H1 (cell line): ENCODE measurements at regions not wholly inside any gene's neighbourhood (a gene's known extent, or its start where the extent isn't known, plus 50 kb on each side); places are given as distances from the start of the nearest gene placed in this dataset.

Source experiments
- CTCF ChIA-PET: fragments of 300-600 bp; sonication (Branson Sonifier 250); formaldehyde crosslinking; loops from one replicate; lab custom pipeline; 2021; ENCODE audit not compliant: partially characterized antibody; lab: Charles Lee
- POLR2A ChIA-PET: fragments of 300-600 bp; sonication (Branson Sonifier 250); formaldehyde crosslinking; loops from one replicate; lab custom pipeline; 2021; ENCODE audit warnings: inconsistent platforms; ENCODE audit not compliant: partially characterized antibody; lab: Charles Lee
- DNase-seq, 2 experiments: peaks; one replicate each; pipeline versions ENCODE4 v3.0.0 to v3.0.0-alpha.2; 2010 to 2022; ENCODE audit warnings: low spot score in 2 of 2, low read depth in 1 of 2, mixed read lengths in 1 of 2
- FAIRE-seq: peaks from 2 replicates; lab custom pipeline; 2011; peaks lifted over from hg19 to GRCh38; lab: Jason Lieb, UNC
- H2AFZ ChIP-seq: 2 replicates; pipeline ENCODE4 v1.8.1; 2012; ENCODE audit warnings: low read length, inconsistent platforms
- H2AK5ac ChIP-seq: 2 replicates; pipeline ENCODE4 v1.6.1; 2013; ENCODE audit warnings: low read depth, low read length
- H2BK120ac ChIP-seq: replicated peaks from 2 replicates; pipeline ENCODE3; 2013; ENCODE audit warnings: low read depth, low read length, inconsistent platforms
- H2BK12ac ChIP-seq: 2 replicates; pipeline ENCODE4 v1.6.1; 2013; ENCODE audit warnings: low read depth, low read length
- H2BK15ac ChIP-seq: 2 replicates; pipeline ENCODE4 v1.6.1; 2013; ENCODE audit warnings: low read length
- H2BK20ac ChIP-seq: 2 replicates; pipeline ENCODE4 v1.6.1; 2013; ENCODE audit warnings: low read length
- H2BK5ac ChIP-seq: 2 replicates; pipeline ENCODE4 v1.6.1; 2013; ENCODE audit warnings: low read depth, low read length
- H3K14ac ChIP-seq: 2 replicates; pipeline ENCODE4 v1.6.1; 2013; ENCODE audit warnings: inconsistent platforms; ENCODE audit not compliant: insufficient read length
- H3K18ac ChIP-seq: 2 replicates; pipeline ENCODE4 v1.6.1; 2013; ENCODE audit warnings: low read length; ENCODE audit errors: extremely low read depth
- H3K23ac ChIP-seq: 2 replicates; pipeline ENCODE4 v1.6.1; 2013; ENCODE audit warnings: inconsistent platforms; ENCODE audit not compliant: insufficient read length
- H3K23me2 ChIP-seq: 2 replicates; pipeline ENCODE4 v1.6.1; 2013; ENCODE audit warnings: low read depth, low read length
- H3K27ac ChIP-seq: 2 replicates; pipeline ENCODE4 v1.6.1; 2011; ENCODE audit warnings: low read depth, low read length, inconsistent platforms
- H3K27me3 ChIP-seq, 4 experiments: replicated peaks in 1 of 4; 1 replicate in 1 of 4; 2 replicates in 3 of 4; pipeline versions ENCODE4 v1.6.1 to v1.8.1; 2011 to 2013; ENCODE audit warnings: low read length in 3 of 4, mild to moderate bottlenecking in 3 of 4, inconsistent platforms in 2 of 4, mixed read lengths in 2 of 4, moderate library complexity in 1 of 4; ENCODE audit not compliant: control insufficient read depth in 3 of 4, insufficient read depth in 3 of 4; ENCODE audit errors: extremely low read depth in 1 of 4
- H3K36me3 ChIP-seq, 4 experiments: 2 replicates each; pipeline versions ENCODE4 v1.6.1 to v1.8.1; 2011 to 2013; ENCODE audit warnings: mild to moderate bottlenecking in 4 of 4, low read length in 3 of 4, moderate library complexity in 2 of 4, control low read depth in 1 of 4, inconsistent platforms in 1 of 4; ENCODE audit not compliant: insufficient read depth in 4 of 4, control insufficient read depth in 2 of 4
- H3K4ac ChIP-seq: replicated peaks from 2 replicates; pipeline ENCODE3; 2013; ENCODE audit warnings: low read length, low read depth, mixed read lengths, inconsistent platforms; ENCODE audit not compliant: insufficient read length
- H3K4me1 ChIP-seq, 4 experiments: replicated peaks in 1 of 4; 1 replicate in 1 of 4; 2 replicates in 3 of 4; pipeline versions ENCODE4 v1.6.1 to v1.8.1; 2011 to 2013; ENCODE audit warnings: low read length in 3 of 4, inconsistent platforms in 2 of 4, mixed read lengths in 1 of 4; ENCODE audit not compliant: insufficient read depth in 4 of 4, control insufficient read depth in 3 of 4
- H3K4me2 ChIP-seq, 2 experiments: 2 replicates each; pipeline versions ENCODE4 v1.6.1 to v1.8.1; 2011 to 2013; ENCODE audit warnings: low read depth in 2 of 2, low read length in 2 of 2, control low read depth in 1 of 2, inconsistent platforms in 1 of 2, mild to moderate bottlenecking in 1 of 2; ENCODE audit not compliant: insufficient read depth in 1 of 2
- H3K4me3 ChIP-seq, 4 experiments: fragments of 200-600, 300-600 bp in 1 of 4; sonication (generic), shearing (Covaris generic), sonication (Bioruptor Twin) in 1 of 4; 2 replicates each; pipeline versions ENCODE4 v1.5.1 to v1.8.1; 2011 to 2016; ENCODE audit warnings: low read length in 4 of 4, low read depth in 3 of 4, control low read depth in 2 of 4, inconsistent platforms in 2 of 4, mild to moderate bottlenecking in 2 of 4, mixed read lengths in 1 of 4, moderate library complexity in 1 of 4; ENCODE audit not compliant: insufficient read depth in 2 of 4; ENCODE audit errors: extremely low read depth in 1 of 4
- H3K56ac ChIP-seq: replicated peaks from 2 replicates; pipeline ENCODE3; 2013; ENCODE audit warnings: low read depth, mild to moderate bottlenecking, mixed read lengths, low read length, inconsistent platforms; ENCODE audit not compliant: insufficient read length
- H3K79me1 ChIP-seq: 2 replicates; pipeline ENCODE4 v1.6.1; 2013; ENCODE audit warnings: low read depth, low read length, control low read depth
- H3K79me2 ChIP-seq, 2 experiments: 2 replicates each; pipeline versions ENCODE4 v1.6.1 to v1.8.1; 2012 to 2013; ENCODE audit warnings: low read length in 2 of 2, mild to moderate bottlenecking in 2 of 2, inconsistent platforms in 1 of 2; ENCODE audit not compliant: insufficient read depth in 2 of 2, control insufficient read depth in 1 of 2
- H3K9ac ChIP-seq, 4 experiments: replicated peaks in 1 of 4; 1 replicate in 1 of 4; 2 replicates in 3 of 4; pipeline versions ENCODE4 v1.6.1 to v1.8.1; 2011 to 2013; ENCODE audit warnings: low read depth in 3 of 4, low read length in 3 of 4, control low read depth in 2 of 4, mild to moderate bottlenecking in 2 of 4, moderate library complexity in 2 of 4, inconsistent platforms in 1 of 4; ENCODE audit errors: extremely low read depth in 1 of 4
- H3K9me3 ChIP-seq, 2 experiments: 2 replicates each; pipeline versions ENCODE4 v1.6.1 to v1.8.1; 2012 to 2013; ENCODE audit warnings: mild to moderate bottlenecking in 2 of 2, moderate library complexity in 2 of 2, control low read depth in 1 of 2, inconsistent platforms in 1 of 2, low read depth in 1 of 2, low read length in 1 of 2, mixed read lengths in 1 of 2; ENCODE audit not compliant: insufficient read depth in 2 of 2
- H4K20me1 ChIP-seq, 2 experiments: replicated peaks in 1 of 2; 2 replicates each; pipeline versions ENCODE3 to v1.8.1; 2011 to 2013; ENCODE audit warnings: inconsistent platforms in 2 of 2, low read length in 2 of 2, mild to moderate bottlenecking in 1 of 2; ENCODE audit not compliant: insufficient read depth in 2 of 2, control insufficient read depth in 1 of 2
- H4K5ac ChIP-seq: 2 replicates; pipeline ENCODE4 v1.6.1; 2013; ENCODE audit warnings: low read length, low read depth, mixed read lengths, inconsistent platforms; ENCODE audit not compliant: insufficient read length
- H4K8ac ChIP-seq: 2 replicates; pipeline ENCODE4 v1.8.0; 2013; ENCODE audit warnings: mild to moderate bottlenecking, moderate library complexity, low read length, inconsistent platforms; ENCODE audit not compliant: insufficient read depth; ENCODE audit errors: extremely low read depth
- H4K91ac ChIP-seq: replicated peaks from 2 replicates; pipeline ENCODE3; 2013; ENCODE audit warnings: low read length, mixed read lengths, inconsistent platforms; ENCODE audit not compliant: insufficient read length
- CHD2 ChIP-seq: IDR thresholded peaks from 2 replicates; pipeline ENCODE4 v1.6.1; 2012; ENCODE audit warnings: low read length, improper control_type of control experiment
- EGR1 ChIP-seq: IDR thresholded peaks from 2 replicates; pipeline ENCODE4 v1.6.1; 2011; ENCODE audit warnings: low read depth, low read length, borderline replicate concordance
- EZH2 ChIP-seq: fragments of 200-600 bp; sonication (generic); IDR thresholded peaks from 2 replicates; pipeline ENCODE4 v1.7.1; 2012; ENCODE audit warnings: low read depth, mild to moderate bottlenecking, moderate library complexity, low read length, inconsistent platforms; ENCODE audit not compliant: severe bottlenecking
- GTF2F1 ChIP-seq: IDR thresholded peaks from 2 replicates; pipeline ENCODE4 v1.6.1; 2012; ENCODE audit warnings: low read depth, low read length, improper control_type of control experiment, borderline replicate concordance
- POLR2AphosphoS5 ChIP-seq: IDR thresholded peaks from 2 replicates; pipeline ENCODE4 v1.6.1; 2011; ENCODE audit warnings: low read depth, low read length
- POU5F1 ChIP-seq: IDR thresholded peaks from 2 replicates; pipeline ENCODE4 v1.6.1; 2011; ENCODE audit warnings: low read depth, mild to moderate bottlenecking, low read length, moderate library complexity
- RAD21 ChIP-seq, 2 experiments: IDR thresholded peaks in 1 of 2; conservative IDR thresholded peaks in 1 of 2; 2 replicates each; pipeline ENCODE4 v1.6.1; 2011; ENCODE audit warnings: low read depth in 2 of 2, low read length in 2 of 2, improper control_type of control experiment in 1 of 2, inconsistent platforms in 1 of 2, mild to moderate bottlenecking in 1 of 2, moderate library complexity in 1 of 2
- RBBP5 ChIP-seq: IDR thresholded peaks from 2 replicates; pipeline ENCODE4 v1.7.1; 2012; ENCODE audit warnings: low read depth, mild to moderate bottlenecking, inconsistent platforms, low read length, moderate library complexity, borderline replicate concordance
- SAP30 ChIP-seq: fragments of 300-600 bp; sonication (generic); IDR thresholded peaks from 2 replicates; pipeline ENCODE4 v1.7.1; 2012; ENCODE audit warnings: low read length, moderate library complexity, mild to moderate bottlenecking, inconsistent platforms; ENCODE audit not compliant: insufficient read depth, insufficient replicate concordance
- SIN3A ChIP-seq, 2 experiments: IDR thresholded peaks in 1 of 2; conservative IDR thresholded peaks in 1 of 2; 2 replicates each; pipeline ENCODE4 v1.6.1; 2011 to 2012; ENCODE audit warnings: low read length in 2 of 2, improper control_type of control experiment in 1 of 2, low read depth in 1 of 2, mild to moderate bottlenecking in 1 of 2
- SP4 ChIP-seq: IDR thresholded peaks from 2 replicates; pipeline ENCODE4 v1.6.1; 2012; ENCODE audit warnings: low read length, inconsistent platforms
- SRF ChIP-seq: IDR thresholded peaks from 2 replicates; pipeline ENCODE4 v1.6.1; 2011; ENCODE audit warnings: mild to moderate bottlenecking, low read depth, low read length, moderate library complexity
- TAF1 ChIP-seq: IDR thresholded peaks from 2 replicates; pipeline ENCODE4 v1.6.1; 2011; ENCODE audit warnings: mild to moderate bottlenecking, low read depth, low read length
- WGBS, 2 experiments: shearing (Covaris generic) in 1 of 2; methylation state at CpG; one replicate each; pipeline versions ENCODE4 v1.1.6 to v1.1.7; 2013 to 2015; ENCODE audit warnings: low lambda C conversion rate in 2 of 2, mixed read lengths in 2 of 2, inconsistent platforms in 1 of 2, low coverage in 1 of 2, missing lambda C conversion rate in 1 of 2; ENCODE audit not compliant: insufficient replicate concordance in 2 of 2, insufficient coverage in 1 of 2, insufficient read length in 1 of 2; ENCODE audit errors: extremely low coverage in 1 of 2, missing lambda C conversion rate in 1 of 2; 5-methylcytosine and 5-hydroxymethylcytosine counted together

- no peak for DNase-seq
- WGBS, 2 experiments: 100% methylated on average over 1 of the region's 1 CpG; no CpG with 5 or more reads in 1 of the 2 experiments
Measured at GRCh38 chr7:17437586-17437985, 139.1 kb downstream of the AHR start.

More at GRCh38 chr7:17437586-17437985, 139.1 kb downstream of the AHR start:
- no peak overlapping the region for H2BK20ac ChIP-seq
- H3K27ac ChIP-seq: no peak overlapping the region
- H3K4me2 ChIP-seq: no peak overlapping the region
- FAIRE-seq: no peak
- no peaks in the 10 kb centered on the region for H3K36me3 ChIP-seq
- no peak overlapping the region for H2BK12ac ChIP-seq
- H4K91ac ChIP-seq: no peak overlapping the region
- H2BK5ac ChIP-seq: no peak overlapping the region
- no peak overlapping the region for H3K9ac ChIP-seq
- H4K5ac ChIP-seq: no peak overlapping the region
- no peak overlapping the region for H3K4me3 ChIP-seq
- peaks cover 0 to 12% of the 10 kb centered on the region in 2 experiments; a peak in 1 of 4 replicates for H3K9me3 ChIP-seq
- no peak overlapping the region for H3K14ac ChIP-seq
- no peaks in the 10 kb centered on the region for H3K4me1 ChIP-seq
- H3K27me3 ChIP-seq: no peaks in the 10 kb centered on the region
- no peak overlapping the region for H2AFZ ChIP-seq
- no peaks in the 10 kb centered on the region for H3K79me1 ChIP-seq
- no peak overlapping the region for H3K23ac ChIP-seq
- no peak overlapping the region for H2BK120ac ChIP-seq
- H2BK15ac ChIP-seq: no peak overlapping the region
- H3K56ac ChIP-seq: no peak overlapping the region
- H4K8ac ChIP-seq: no peak overlapping the region
- no peak overlapping the region for H2AK5ac ChIP-seq
- no peaks in the 10 kb centered on the region for H4K20me1 ChIP-seq
- POLR2A ChIA-PET: no interaction called here
- CTCF ChIA-PET: no interaction called here
- H3K4ac ChIP-seq: no peak overlapping the region
- H3K23me2 ChIP-seq: no peaks in the 10 kb centered on the region
- no peak overlapping the region for H3K18ac ChIP-seq
- no peak for TF ChIP-seq EZH2
- TF ChIP-seq RBBP5: no peak
- no peak for TF ChIP-seq SP4
- TF ChIP-seq SAP30: no peak
- no peak for TF ChIP-seq SIN3A (conservative IDR thresholded peaks at IDR 0.05 in 1 of 2, IDR thresholded peaks at IDR 0.05 in 1 of 2; ENCODE audit: low read depth in 1 of 2, low read length in 2 of 2)
- no peak for TF ChIP-seq TAF1
- TF ChIP-seq RAD21 (IDR thresholded peaks at IDR 0.05 in 1 of 2, conservative IDR thresholded peaks at IDR 0.05 in 1 of 2; ENCODE audit: low read depth in 2 of 2, low read length in 2 of 2): no peak
- no peak for TF ChIP-seq GTF2F1
- TF ChIP-seq EGR1: no peak
- TF ChIP-seq POU5F1: no peak
- TF ChIP-seq POLR2AphosphoS5: no peak
- no peak for TF ChIP-seq CHD2
- no peak for TF ChIP-seq SRF
- H3K79me2 ChIP-seq: no peaks in the 10 kb centered on the region
